ENCODE measurements at regions not wholly inside any gene's neighbourhood (a gene's known extent, or its start where the extent isn't known, plus 50 kb on each side); places are given as distances from the start of the nearest gene placed in this dataset.

- Histone ChIP-seq H3K79me2 (ENCODE audit: low read depth) (no peaks in the 10 kb centered on the region), H3K27ac (no peak overlapping the region), H3K4me1 (replicated peaks; ENCODE audit: insufficient read depth) (no peaks in the 10 kb centered on the region), H3K9me3 (ENCODE audit: insufficient read depth, low read depth) (no peaks in the 10 kb centered on the region), H3K9me2 (ENCODE audit: insufficient read depth) (no peaks in the 10 kb centered on the region), H3K27me3 (ENCODE audit: insufficient read depth, low read depth) (no peaks in the 10 kb centered on the region), H3K4me2 (no peak overlapping the region), H2AFZ (no peak overlapping the region), H3K36me3 (ENCODE audit: low read depth) (no peaks in the 10 kb centered on the region), H3F3A (ENCODE audit: insufficient read depth, low read depth) (no peaks in the 10 kb centered on the region), H4K20me1 (ENCODE audit: insufficient read depth) (no peaks in the 10 kb centered on the region), H3K4me3 (no peak overlapping the region)
- ChIA-PET CTCF (no interaction called here), POLR2A (ENCODE audit: unreplicated experiment) (no interaction called here)
- TF ChIP-seq EZH2 (IDR thresholded peaks at IDR 0.05; ENCODE audit: low read depth): no peak
- TF ChIP-seq CTCF (conservative IDR thresholded peaks at IDR 0.05): no peak
- intact Hi-C loops (cut with micrococcal nuclease; ENCODE audit: unreplicated experiment): no loop called here
- DNase-seq: no peak
- no TSS peak for BruUV-seq (replicated peaks)
These were observed 984.3 kb downstream of the BCL11A start for GRCh38 chr2:59569124-59569523.

GRCh38 chr2:59568461-59568860 is 985.0 kb downstream of the BCL11A start:
- no peaks in the 10 kb centered on the region for H3K36me3 ChIP-seq (ENCODE audit: low read depth)

GRCh38 chr2:59567151-59567550 is 986.3 kb downstream of the BCL11A start:
- Histone ChIP-seq H3K27ac (no peak overlapping the region), H4K20me1 (ENCODE audit: insufficient read depth) (no peaks in the 10 kb centered on the region), H3K4me1 (replicated peaks; ENCODE audit: insufficient read depth) (no peaks in the 10 kb centered on the region), H3K27me3 (ENCODE audit: insufficient read depth, low read depth) (no peaks in the 10 kb centered on the region), H3K9me2 (ENCODE audit: insufficient read depth) (no peaks in the 10 kb centered on the region), H3K4me3 (no peak overlapping the region), H3F3A (ENCODE audit: insufficient read depth, low read depth) (no peaks in the 10 kb centered on the region), H2AFZ (no peak overlapping the region), H3K9me3 (ENCODE audit: insufficient read depth, low read depth) (no peaks in the 10 kb centered on the region), H3K36me3 (ENCODE audit: low read depth) (no peaks in the 10 kb centered on the region), H3K79me2 (ENCODE audit: low read depth) (no peaks in the 10 kb centered on the region), H3K4me2 (no peak overlapping the region)
- ChIA-PET CTCF (no interaction called here), POLR2A (ENCODE audit: unreplicated experiment) (no interaction called here)
- BruUV-seq (replicated peaks): no TSS peak
- intact Hi-C loops (cut with micrococcal nuclease; ENCODE audit: unreplicated experiment): no loop called here
- no peak for TF ChIP-seq CTCF (conservative IDR thresholded peaks at IDR 0.05)
- no peak for TF ChIP-seq EZH2 (IDR thresholded peaks at IDR 0.05; ENCODE audit: low read depth)
- no peak for DNase-seq

More at GRCh38 chr2:59568461-59568860, 985.0 kb downstream of the BCL11A start:
- Histone ChIP-seq H3K4me2 (no peak overlapping the region), H3K27ac (no peak overlapping the region), H3K4me1 (replicated peaks; ENCODE audit: insufficient read depth) (no peaks in the 10 kb centered on the region), H3K27me3 (ENCODE audit: insufficient read depth, low read depth) (no peaks in the 10 kb centered on the region), H3K9me2 (ENCODE audit: insufficient read depth) (no peaks in the 10 kb centered on the region), H3K4me3 (no peak overlapping the region), H3K9me3 (ENCODE audit: insufficient read depth, low read depth) (no peaks in the 10 kb centered on the region), H3K79me2 (ENCODE audit: low read depth) (no peaks in the 10 kb centered on the region), H2AFZ (no peak overlapping the region), H3F3A (ENCODE audit: insufficient read depth, low read depth) (no peaks in the 10 kb centered on the region), H4K20me1 (ENCODE audit: insufficient read depth) (no peaks in the 10 kb centered on the region)
- POLR2A ChIA-PET (ENCODE audit: unreplicated experiment): no interaction called here
- no peak for TF ChIP-seq EZH2 (IDR thresholded peaks at IDR 0.05; ENCODE audit: low read depth)
- TF ChIP-seq CTCF (conservative IDR thresholded peaks at IDR 0.05): no peak
- intact Hi-C loops (cut with micrococcal nuclease; ENCODE audit: unreplicated experiment): no loop called here
- CTCF ChIA-PET: no interaction called here
- no peak for DNase-seq
- BruUV-seq (replicated peaks): no TSS peak

Measured in PC-9 (cell line).